K562 (cell line): ENCODE measurements at regions not wholly inside any gene's neighbourhood (a gene's known extent, or its start where the extent isn't known, plus 50 kb on each side); places are given as distances from the start of the nearest gene placed in this dataset.

Experiments used
- ATAC-seq: fragments of 200-7000 bp; cut with Tn5 transposase; 3 replicates; pipeline ENCODE4 v1.9.1; 2020; ENCODE audit warnings: moderate library complexity
- BruUV-seq: library from RNA; stranded (reverse); fragments of 400-500 nt; replicated peaks from 2 replicates; lab custom pipeline; 2021; lab: Mats Ljungman, UMichigan
- CTCF ChIA-PET: fragments of 300-600 bp; formaldehyde crosslinking; extraction: SDS; loops from one replicate; lab custom pipeline; 2021; ENCODE audit warnings: low intra/inter-chr PET ratio; lab: Yijun Ruan, JAX
- POLR2A ChIA-PET: fragments of 300-600, 350-650 bp; sonication (Branson Sonifier 250); formaldehyde crosslinking; extraction: SDS; loops from one replicate; lab custom pipeline; 2021; ENCODE audit warnings: antibody characterized with exemption, inconsistent platforms; lab: Yijun Ruan, JAX
- DNase-seq, 4 experiments: peaks; one replicate each; pipeline versions ENCODE4 v3.0.0 to v3.0.0-alpha.2; 2011 to 2018; ENCODE audit warnings: low spot score in 3 of 4, mixed read lengths in 3 of 4; ENCODE audit errors: extremely low read depth in 1 of 4
- FAIRE-seq: peaks from 2 replicates; lab custom pipeline; 2011; peaks lifted over from hg19 to GRCh38; lab: Jason Lieb, UNC
- H2AFZ ChIP-seq: 2 replicates; pipeline ENCODE4 v1.6.0; 2011; ENCODE audit warnings: low read depth, low read length, control low read depth, inconsistent platforms
- H3K27ac ChIP-seq: fragments of 200-600 bp; 3 replicates; pipeline ENCODE4 v1.8.0; 2011; ENCODE audit warnings: low read depth, mild to moderate bottlenecking, control low read depth, inconsistent platforms, low read length, moderate library complexity, mixed read lengths; ENCODE audit errors: extremely low read depth
- H3K27me3 ChIP-seq, 2 experiments: fragments of 300-600 bp in 1 of 2; 2 replicates in 1 of 2; 3 replicates in 1 of 2; pipeline versions ENCODE4 v1.6.0 to v1.8.0; 2011; ENCODE audit warnings: inconsistent platforms in 2 of 2, low read length in 2 of 2, mild to moderate bottlenecking in 1 of 2, mixed read lengths in 1 of 2, moderate library complexity in 1 of 2; ENCODE audit not compliant: control insufficient read depth in 2 of 2, insufficient read depth in 2 of 2
- H3K36me3 ChIP-seq: fragments of 300-600 bp; 3 replicates; pipeline ENCODE4 v1.8.0; 2011; ENCODE audit warnings: mild to moderate bottlenecking, low read length, inconsistent platforms; ENCODE audit not compliant: control insufficient read depth, insufficient read depth
- H3K4me1 ChIP-seq, 2 experiments: fragments of 200-600 bp in 1 of 2; replicated peaks in 1 of 2; 2 replicates in 1 of 2; 3 replicates in 1 of 2; pipeline versions ENCODE4 v1.5.1 to v1.8.0; 2011; ENCODE audit warnings: inconsistent platforms in 2 of 2, low read length in 2 of 2, mild to moderate bottlenecking in 1 of 2, mixed read lengths in 1 of 2, moderate library complexity in 1 of 2; ENCODE audit not compliant: control insufficient read depth in 2 of 2, insufficient read depth in 2 of 2
- H3K4me2 ChIP-seq: 2 replicates; pipeline ENCODE4 v1.6.1; 2011; ENCODE audit warnings: low read length, control low read depth, inconsistent platforms, mixed read lengths; ENCODE audit not compliant: insufficient read depth
- H3K4me3 ChIP-seq: fragments of 200-600 bp; sonication (generic), shearing (Covaris generic); 2 replicates; pipeline ENCODE4 v1.5.1; 2016; ENCODE audit warnings: control low read depth, inconsistent platforms
- H3K79me2 ChIP-seq: fragments of 200-600 bp; 3 replicates; pipeline ENCODE4 v1.8.0; 2011; ENCODE audit warnings: low read length, inconsistent platforms; ENCODE audit not compliant: control insufficient read depth, insufficient read depth
- H3K9ac ChIP-seq, 2 experiments: 2 replicates each; pipeline versions ENCODE4 v1.6.0 to v1.6.1; 2011; ENCODE audit warnings: low read depth in 2 of 2, low read length in 2 of 2, control low read depth in 1 of 2, inconsistent platforms in 1 of 2, mild to moderate bottlenecking in 1 of 2, mixed read lengths in 1 of 2; ENCODE audit not compliant: insufficient read depth in 1 of 2
- H3K9me1 ChIP-seq: one replicate; pipeline ENCODE4 v1.6.0; 2011; ENCODE audit warnings: inconsistent platforms, mild to moderate bottlenecking, low read length, moderate library complexity; ENCODE audit not compliant: control insufficient read depth, insufficient read depth
- H3K9me3 ChIP-seq: replicated peaks from 2 replicates; pipeline ENCODE4 v1.5.1; 2011; ENCODE audit warnings: low read depth, low read length, inconsistent platforms; ENCODE audit not compliant: control insufficient read depth, insufficient read depth
- H4K20me1 ChIP-seq: replicated peaks from 2 replicates; pipeline ENCODE4 v1.6.1; 2011; ENCODE audit warnings: low read length, inconsistent platforms, mixed read lengths; ENCODE audit not compliant: control insufficient read depth, insufficient read depth
- C11orf30 ChIP-seq: fragments of 450-650 bp; IDR thresholded peaks from 2 replicates; pipeline ENCODE4 v1.6.1; 2016; ENCODE audit warnings: low read depth, mild to moderate bottlenecking
- CEBPG ChIP-seq, 3 experiments: fragments of 200-800 bp in 1 of 3; sonication (Bioruptor generic) in 1 of 3; sonication (generic) in 1 of 3; formaldehyde crosslinking in 1 of 3; IDR thresholded peaks in 2 of 3; conservative IDR thresholded peaks in 1 of 3; 2 replicates each; pipeline versions ENCODE4 v1.6.1 to v1.8.0; 2016 to 2022; ENCODE audit warnings: missing compliant biosample characterization in 2 of 3, missing genetic modification characterization in 2 of 3, mild to moderate bottlenecking in 1 of 3, missing genetic modification reagents in 1 of 3
- GABPB1 ChIP-seq: sonication (generic); formaldehyde crosslinking; IDR thresholded peaks from 2 replicates; pipeline ENCODE4 v1.8.0; 2022; ENCODE audit warnings: mild to moderate bottlenecking, missing genetic modification reagents
- GTF2E2 ChIP-seq: fragments of 200-800 bp; sonication (Bioruptor generic); IDR thresholded peaks from 2 replicates; pipeline ENCODE4 v1.6.1; 2016; ENCODE audit warnings: missing genetic modification characterization, missing compliant biosample characterization
- MAFF ChIP-seq: IDR thresholded peaks from 2 replicates; pipeline ENCODE4 v1.6.1; 2012; ENCODE audit warnings: low read length, improper control_type of control experiment
- MAFG ChIP-seq: fragments of 450-650 bp; conservative IDR thresholded peaks from 2 replicates; pipeline ENCODE4 v1.6.1; 2016; ENCODE audit warnings: missing genetic modification characterization, missing compliant biosample characterization
- MAFK ChIP-seq: IDR thresholded peaks from 2 replicates; pipeline ENCODE4 v1.6.1; 2011; ENCODE audit warnings: low read length, improper control_type of control experiment
- ZNF316 ChIP-seq: fragments of 450-650 bp; IDR thresholded peaks from 2 replicates; pipeline ENCODE4 v1.6.1; 2016
- WGBS: fragments of 100-300 bp; shearing (Covaris generic); methylation state at CpG from one replicate; pipeline ENCODE4 v1.1.6; 2016; ENCODE audit warnings: low coverage, mixed read lengths; ENCODE audit not compliant: insufficient coverage; ENCODE audit errors: missing lambda C conversion rate; 5-methylcytosine and 5-hydroxymethylcytosine counted together
- in situ Hi-C: fragments of 300-500 bp; cut with MboI; formaldehyde crosslinking; loops from 4 replicates; pipeline ENCODE4 v1.15.0; 2018; ENCODE audit warnings: inconsistent platforms, mixed read lengths
- intact Hi-C: fragments of 100-400 bp; cut with micrococcal nuclease; formaldehyde crosslinking; loops from 2 replicates; pipeline ENCODE4 v1.14.2; 2022

- no peak for TF ChIP-seq GTF2E2 (tag)
- TF ChIP-seq CEBPG (CRISPR knock-in tag; IDR thresholded peaks at IDR 0.05): no peak
- no peak for TF ChIP-seq CEBPG (tag; conservative IDR thresholded peaks at IDR 0.05 in 1 of 2, IDR thresholded peaks at IDR 0.05 in 1 of 2)
- peak; percentile 55 for TF ChIP-seq MAFK
- peak; percentile 60; the same call in 1 of the 2 replicates for TF ChIP-seq C11orf30
- TF ChIP-seq ZNF316: peak; percentile 56
- peak; percentile 39; the same call in 1 of the 2 replicates for TF ChIP-seq MAFG
- no peak for TF ChIP-seq GABPB1 (CRISPR knock-in tag)
- peak; percentile 29; the same call in 1 of the 2 replicates for TF ChIP-seq MAFF
- intact Hi-C loops: no loop called here
- no peak overlapping the region for H3K9ac ChIP-seq
- ChIA-PET CTCF (no interaction called here), POLR2A (no interaction called here)
- no peak overlapping the region for H3K4me2 ChIP-seq
- no TSS peak for BruUV-seq
- no peak overlapping the region for H2AFZ ChIP-seq
- no peaks in the 10 kb centered on the region for H4K20me1 ChIP-seq
- in situ Hi-C loops: no loop called here
- DNase-seq (no peak), ATAC-seq (no peak), FAIRE-seq (no peak)
- no peaks in the 10 kb centered on the region for H3K9me3 ChIP-seq
- H3K36me3 ChIP-seq: no peaks in the 10 kb centered on the region
- no peak overlapping the region for H3K4me3 ChIP-seq
- H3K79me2 ChIP-seq: no peaks in the 10 kb centered on the region
- no peaks in the 10 kb centered on the region for H3K9me1 ChIP-seq
- WGBS: 0% methylated on average over 5 of the region's 5 CpGs
- no peaks in the 10 kb centered on the region; a peak in 1 of 5 replicates for H3K4me1 ChIP-seq
- peaks cover 0 to 31% of the 10 kb centered on the region in 2 experiments; a peak in 3 of 5 replicates for H3K27me3 ChIP-seq
- H3K27ac ChIP-seq: no peak overlapping the region
Measured at GRCh38 chr19:33941133-33941532, 144.5 kb downstream of the KCTD15 start.
